ENCODE measurements at regions not wholly inside any gene's neighbourhood (a gene's known extent, or its start where the extent isn't known, plus 50 kb on each side); places are given as distances from the start of the nearest gene placed in this dataset.

DNA sequence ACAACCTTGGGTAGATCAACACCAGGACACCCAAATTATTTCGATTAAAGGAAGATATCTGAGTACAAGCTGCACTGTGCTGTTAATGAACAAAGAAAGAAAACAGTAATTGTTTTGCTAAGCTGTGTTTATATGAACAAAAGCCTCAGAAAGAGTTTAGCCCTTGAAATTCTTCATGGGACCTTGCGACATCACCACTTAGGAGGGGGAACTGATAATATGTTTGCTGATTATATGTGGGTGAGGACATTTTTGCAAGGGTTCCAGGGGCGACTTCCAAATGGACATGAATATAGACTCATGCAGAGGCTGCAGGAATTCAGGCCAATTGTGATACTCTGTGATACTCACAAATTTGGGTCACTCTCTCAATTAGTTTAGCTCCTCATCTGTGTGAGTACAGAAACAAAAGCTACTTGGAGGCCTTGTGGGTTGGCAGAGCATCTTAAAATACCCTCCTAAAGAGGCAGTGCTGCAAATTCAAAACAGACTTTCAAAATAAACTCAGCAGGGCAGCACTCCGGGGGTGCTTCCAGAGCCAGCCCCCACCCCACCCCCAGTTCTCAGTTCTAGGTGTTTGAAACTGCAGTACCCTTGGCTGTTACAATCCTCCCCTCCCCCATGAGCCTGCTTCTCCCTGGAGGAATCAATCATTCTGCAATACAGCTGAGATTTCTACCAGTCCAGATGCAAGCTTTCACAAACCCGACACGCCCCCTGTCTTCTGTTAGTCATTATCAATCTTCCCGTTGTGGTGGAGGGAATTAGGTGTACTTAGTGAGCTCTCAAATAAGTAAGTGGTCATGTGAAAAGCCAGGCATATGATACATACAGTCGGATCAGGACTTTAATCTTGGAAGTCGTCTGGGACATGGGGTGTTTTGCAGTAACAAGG, 97.0 kb upstream of the MBNL2 start:
- Histone ChIP-seq H4K5ac (ENCODE audit: insufficient read length, low read depth, low read length) (no peak overlapping the region), H4K8ac (replicated peaks; ENCODE audit: insufficient read length, low read depth, low read length) (no peak overlapping the region), H3K23ac (ENCODE audit: insufficient read length, low read depth, low read length) (no peak overlapping the region), H3K27ac (ENCODE audit: insufficient read length, low read depth, low read length) (no peak overlapping the region), H3K23me2 (ENCODE audit: insufficient read length, low read depth, low read length, poor library complexity, severe bottlenecking) (no peaks in the 10 kb centered on the region), H3K79me2 (ENCODE audit: insufficient read depth, low read length) (no peaks in the 10 kb centered on the region), H2BK5ac (ENCODE audit: insufficient read length, low read length) (no peak overlapping the region), H2BK20ac (ENCODE audit: low read depth, low read length, poor library complexity, severe bottlenecking) (no peak overlapping the region), H2AK5ac (ENCODE audit: insufficient read length, low read length) (no peak overlapping the region), H3K4me1 (ENCODE audit: insufficient read depth, low read length) (peaks cover 2% of the 10 kb centered on the region; the same call in 1 of the 2 replicates), H3K9ac (ENCODE audit: extremely low read depth, insufficient read length, low read length) (no peak overlapping the region), H3K18ac (ENCODE audit: insufficient read length, low read depth, low read length) (no peak overlapping the region), H3K56ac (ENCODE audit: insufficient read length, low read depth, low read length) (no peak overlapping the region), H4K91ac (ENCODE audit: insufficient read length, low read depth, low read length) (no peak overlapping the region), H4K20me1 (ENCODE audit: control insufficient read depth, insufficient read depth, insufficient read length) (no peaks in the 10 kb centered on the region), H3K27me3 (ENCODE audit: insufficient read depth, low read length) (no peaks in the 10 kb centered on the region), H2BK15ac (ENCODE audit: low read depth, low read length) (no peak overlapping the region), H3K9me3 (ENCODE audit: control insufficient read depth, low read depth, low read length) (no peaks in the 10 kb centered on the region), H3K4ac (ENCODE audit: low read depth, low read length) (no peak overlapping the region), H3T11ph (ENCODE audit: low read length) (no peak overlapping the region), H2BK120ac (ENCODE audit: low read depth, low read length, poor library complexity, severe bottlenecking) (no peak overlapping the region), H3K79me1 (ENCODE audit: insufficient read depth, low read depth, low read length, poor library complexity, severe bottlenecking) (no peaks in the 10 kb centered on the region), H3K4me2 (ENCODE audit: insufficient read depth, insufficient read length, low read length) (no peak overlapping the region), H3K14ac (ENCODE audit: insufficient read depth, low read length) (no peak overlapping the region), H2AFZ (ENCODE audit: low read length) (no peak overlapping the region), H2BK12ac (ENCODE audit: insufficient read length, low read depth, low read length) (no peak overlapping the region)
- no CpG with 5 or more reads among the region's 9 CpGs for WGBS (ENCODE audit: extremely low coverage, insufficient read length, low lambda C conversion rate)
- Mint-ChIP-seq H3K27me3 (ENCODE audit: low read depth) (peaks cover 15% of the 10 kb centered on the region), H3K4me1 (peaks cover 22 to 29% of the 10 kb centered on the region in 2 experiments), H3K4me3 (no peak overlapping the region), H3K36me3 (ENCODE audit: insufficient read depth in 1 of 3, low read depth in 3 of 3) (no peaks in the 10 kb centered on the region), H3K27ac (no peak overlapping the region; a peak in 1 of 7 replicates), H3K9me3 (no peaks in the 10 kb centered on the region)
- no peak for TF ChIP-seq CTCF (conservative IDR thresholded peaks at IDR 0.05)
- no peak for DNase-seq

Measured in H9 (cell line).